ENCODE measurements at regions not wholly inside any gene's neighbourhood (a gene's known extent, or its start where the extent isn't known, plus 50 kb on each side); places are given as distances from the start of the nearest gene placed in this dataset.

GRCh38 chr4:126850286-126850685 is 782.5 kb upstream of the INTU start:
- TF ChIP-seq CTCF (IDR thresholded peaks at IDR 0.05; ENCODE audit: low read depth, low read length) (no peak), EZH2phosphoT487 (IDR thresholded peaks at IDR 0.05; ENCODE audit: low read depth) (no peak)
